ENCODE measurements at regions not wholly inside any gene's neighbourhood (a gene's known extent, or its start where the extent isn't known, plus 50 kb on each side); places are given as distances from the start of the nearest gene placed in this dataset.

- H3K4me2 ChIP-seq (replicated peaks; ENCODE audit: extremely low read depth, low read length, poor library complexity, severe bottlenecking) = no peak overlapping the region
- no peak overlapping the region for H3K4me3 Mint-ChIP-seq
- intact Hi-C loops (cut with micrococcal nuclease) = no loop called here
- no peak overlapping the region for H3K27ac ChIP-seq (ENCODE audit: low read depth in 1 of 2, low read length in 2 of 2)
- H3K9me3 Mint-ChIP-seq = peaks cover 0 to 7% (median 0%) of the 10 kb centered on the region in 7 donors
- 91% methylated on average over 2 of the region's 4 CpGs for WGBS (ENCODE audit: insufficient coverage)
- H3K4me1 ChIP-seq (ENCODE audit: control insufficient read depth in 1 of 2, insufficient read depth in 2 of 2, low read length in 2 of 2) = no peaks in the 10 kb centered on the region
- no peak overlapping the region for H3K4me3 ChIP-seq (replicated peaks in 1 of 3; ENCODE audit: low read depth in 2 of 3, low read length in 3 of 3)
- no peaks in the 10 kb centered on the region for H3K9me3 ChIP-seq (replicated peaks in 1 of 2; ENCODE audit: control insufficient read depth in 1 of 2, insufficient read depth in 1 of 2, low read length in 2 of 2)
- no peaks in the 10 kb centered on the region for H3K36me3 Mint-ChIP-seq
- no peak overlapping the region for H2AFZ ChIP-seq (ENCODE audit: insufficient read depth, low read depth, low read length, poor library complexity, severe bottlenecking)
- H3K36me3 ChIP-seq (replicated peaks in 1 of 2; ENCODE audit: control insufficient read depth in 1 of 2, insufficient read depth in 2 of 2, low read length in 2 of 2) = no peaks in the 10 kb centered on the region
- no peaks in the 10 kb centered on the region for H3K4me1 Mint-ChIP-seq
- no peak for DNase-seq
- H4K20me1 ChIP-seq (ENCODE audit: insufficient read depth, low read length) = no peaks in the 10 kb centered on the region
- no peaks in the 10 kb centered on the region for H3K27me3 ChIP-seq (ENCODE audit: control insufficient read depth in 2 of 2, insufficient read depth in 2 of 2, low read length in 2 of 2)
- no peak overlapping the region for H3K27ac Mint-ChIP-seq
- H3K27me3 Mint-ChIP-seq (ENCODE audit: low read depth in 3 of 3) = peaks cover 0 to 2% (median 0%) of the 10 kb centered on the region in 3 donors
- H3K79me2 ChIP-seq (ENCODE audit: insufficient read depth, low read length) = no peaks in the 10 kb centered on the region
- H3K9ac ChIP-seq (ENCODE audit: insufficient read depth, low read length, poor library complexity, severe bottlenecking) = no peak overlapping the region
- TF ChIP-seq CTCF (IDR thresholded peaks at IDR 0.05) = no peak
Observed at GRCh38 chr18:34959989-34960388, 81.2 kb upstream of the MAPRE2 start.

GRCh38 chr18:34965108-34965507, 76.1 kb upstream of the MAPRE2 start:
- H3K79me2 ChIP-seq (ENCODE audit: insufficient read depth, low read length) = no peaks in the 10 kb centered on the region
- H3K36me3 ChIP-seq (replicated peaks in 1 of 2; ENCODE audit: control insufficient read depth in 1 of 2, insufficient read depth in 2 of 2, low read length in 2 of 2) = no peaks in the 10 kb centered on the region
- no peak overlapping the region for H3K4me3 ChIP-seq (replicated peaks in 1 of 3; ENCODE audit: low read depth in 2 of 3, low read length in 3 of 3)
- Mint-ChIP-seq H3K4me1 (no peaks in the 10 kb centered on the region), H3K36me3 (no peaks in the 10 kb centered on the region), H3K27ac (no peak overlapping the region), H3K9me3 (no peaks in the 10 kb centered on the region), H3K27me3 (ENCODE audit: low read depth in 3 of 3) (peaks cover 0 to 2% (median 0%) of the 10 kb centered on the region in 3 donors), H3K4me3 (no peak overlapping the region)
- H3K4me2 ChIP-seq (replicated peaks; ENCODE audit: extremely low read depth, low read length, poor library complexity, severe bottlenecking) = no peak overlapping the region
- H3K27me3 ChIP-seq (ENCODE audit: control insufficient read depth in 2 of 2, insufficient read depth in 2 of 2, low read length in 2 of 2) = no peaks in the 10 kb centered on the region
- no peak overlapping the region for H3K9ac ChIP-seq (ENCODE audit: insufficient read depth, low read length, poor library complexity, severe bottlenecking)
- no peak for DNase-seq
- no peak overlapping the region for H3K27ac ChIP-seq (ENCODE audit: low read depth in 1 of 2, low read length in 2 of 2)
- H3K4me1 ChIP-seq (ENCODE audit: control insufficient read depth in 1 of 2, insufficient read depth in 2 of 2, low read length in 2 of 2) = no peaks in the 10 kb centered on the region
- intact Hi-C loops (cut with micrococcal nuclease) = no loop called here
- no peak for TF ChIP-seq CTCF (IDR thresholded peaks at IDR 0.05)
- H3K9me3 ChIP-seq (replicated peaks in 1 of 2; ENCODE audit: control insufficient read depth in 1 of 2, insufficient read depth in 1 of 2, low read length in 2 of 2) = no peaks in the 10 kb centered on the region
- 100% methylated on average over 1 of the region's 1 CpG for WGBS (ENCODE audit: insufficient coverage)
- no peaks in the 10 kb centered on the region for H4K20me1 ChIP-seq (ENCODE audit: insufficient read depth, low read length)
- H2AFZ ChIP-seq (ENCODE audit: insufficient read depth, low read depth, low read length, poor library complexity, severe bottlenecking) = no peak overlapping the region
